Type B pancreatic cell (in vitro differentiated cells): ENCODE measurements at regions not wholly inside any gene's neighbourhood (a gene's known extent, or its start where the extent isn't known, plus 50 kb on each side); places are given as distances from the start of the nearest gene placed in this dataset.

Source experiments
- DNase-seq: peaks from one replicate; pipeline ENCODE4 v3.0.0; 2021; ENCODE audit warnings: mixed read lengths; ENCODE audit not compliant: unreplicated experiment; ENCODE audit errors: extremely low spot score
- H3K27ac Mint-ChIP-seq: 2 replicates; pipeline ENCODE4 v1.8.0; 2021; ENCODE audit warnings: mild to moderate bottlenecking, mixed read lengths
- H3K27me3 Mint-ChIP-seq: 2 replicates; pipeline ENCODE4 v1.8.0; 2021; ENCODE audit warnings: mixed read lengths
- H3K36me3 Mint-ChIP-seq: 2 replicates; pipeline ENCODE4 v1.8.0; 2021; ENCODE audit warnings: mixed read lengths
- H3K4me1 Mint-ChIP-seq: one replicate; pipeline ENCODE4 v1.8.0; 2021; ENCODE audit warnings: mixed read lengths; ENCODE audit not compliant: unreplicated experiment
- H3K4me3 Mint-ChIP-seq: 2 replicates; pipeline ENCODE4 v1.8.0; 2021; ENCODE audit warnings: mild to moderate bottlenecking, mixed read lengths
- H3K9me3 Mint-ChIP-seq: 2 replicates; pipeline ENCODE4 v1.8.0; 2021; ENCODE audit warnings: mixed read lengths
- TF ChIP-seq, protein P1 (sequence below): fragments of 200-600 bp; sonication (generic); conservative IDR thresholded peaks from 2 replicates; pipeline ENCODE4 v1.5.0; 2021; ENCODE audit warnings: antibody characterized with exemption, mild to moderate bottlenecking

DNA sequence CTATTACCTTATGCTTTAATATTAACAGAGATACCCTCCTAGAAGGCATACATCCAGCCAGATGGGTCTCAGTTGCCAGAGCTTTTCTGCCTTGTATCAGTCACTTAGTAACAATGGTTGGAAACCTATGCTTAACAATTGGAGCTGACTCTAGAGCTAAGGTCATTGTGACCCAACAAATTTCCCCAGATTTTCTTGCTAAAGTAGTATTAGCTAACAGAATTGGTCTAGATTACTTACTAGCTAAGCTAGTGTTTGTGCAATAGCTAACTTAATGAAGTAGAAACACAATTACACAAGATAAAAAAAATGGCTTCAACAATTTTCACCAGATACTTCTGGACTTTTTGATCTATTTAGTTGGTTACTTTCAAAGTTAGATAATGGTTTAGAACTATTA is 236.9 kb downstream of the NSUN3 start:
- DNase-seq, result no peak
- TF ChIP-seq, protein P1, sequence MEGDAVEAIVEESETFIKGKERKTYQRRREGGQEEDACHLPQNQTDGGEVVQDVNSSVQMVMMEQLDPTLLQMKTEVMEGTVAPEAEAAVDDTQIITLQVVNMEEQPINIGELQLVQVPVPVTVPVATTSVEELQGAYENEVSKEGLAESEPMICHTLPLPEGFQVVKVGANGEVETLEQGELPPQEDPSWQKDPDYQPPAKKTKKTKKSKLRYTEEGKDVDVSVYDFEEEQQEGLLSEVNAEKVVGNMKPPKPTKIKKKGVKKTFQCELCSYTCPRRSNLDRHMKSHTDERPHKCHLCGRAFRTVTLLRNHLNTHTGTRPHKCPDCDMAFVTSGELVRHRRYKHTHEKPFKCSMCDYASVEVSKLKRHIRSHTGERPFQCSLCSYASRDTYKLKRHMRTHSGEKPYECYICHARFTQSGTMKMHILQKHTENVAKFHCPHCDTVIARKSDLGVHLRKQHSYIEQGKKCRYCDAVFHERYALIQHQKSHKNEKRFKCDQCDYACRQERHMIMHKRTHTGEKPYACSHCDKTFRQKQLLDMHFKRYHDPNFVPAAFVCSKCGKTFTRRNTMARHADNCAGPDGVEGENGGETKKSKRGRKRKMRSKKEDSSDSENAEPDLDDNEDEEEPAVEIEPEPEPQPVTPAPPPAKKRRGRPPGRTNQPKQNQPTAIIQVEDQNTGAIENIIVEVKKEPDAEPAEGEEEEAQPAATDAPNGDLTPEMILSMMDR, result no peak
- Mint-ChIP-seq H3K27ac (no peak overlapping the region), H3K9me3 (no peaks in the 10 kb centered on the region), H3K4me1 (peaks cover 4% of the 10 kb centered on the region), H3K36me3 (no peaks in the 10 kb centered on the region), H3K4me3 (no peak overlapping the region), H3K27me3 (peaks cover 19% of the 10 kb centered on the region)

- H3K27ac Mint-ChIP-seq, result no peak overlapping the region
- H3K4me1 Mint-ChIP-seq, result peaks cover 13% of the 10 kb centered on the region
- no peak for DNase-seq
- TF ChIP-seq, protein P1, result no peak
- no peaks in the 10 kb centered on the region for H3K36me3 Mint-ChIP-seq
- H3K4me3 Mint-ChIP-seq, result no peak overlapping the region
- no peaks in the 10 kb centered on the region for H3K9me3 Mint-ChIP-seq
- H3K27me3 Mint-ChIP-seq, result peaks cover 17% of the 10 kb centered on the region
These were observed 238.5 kb downstream of the NSUN3 start for GRCh38 chr3:94301366-94301765.

DNA sequence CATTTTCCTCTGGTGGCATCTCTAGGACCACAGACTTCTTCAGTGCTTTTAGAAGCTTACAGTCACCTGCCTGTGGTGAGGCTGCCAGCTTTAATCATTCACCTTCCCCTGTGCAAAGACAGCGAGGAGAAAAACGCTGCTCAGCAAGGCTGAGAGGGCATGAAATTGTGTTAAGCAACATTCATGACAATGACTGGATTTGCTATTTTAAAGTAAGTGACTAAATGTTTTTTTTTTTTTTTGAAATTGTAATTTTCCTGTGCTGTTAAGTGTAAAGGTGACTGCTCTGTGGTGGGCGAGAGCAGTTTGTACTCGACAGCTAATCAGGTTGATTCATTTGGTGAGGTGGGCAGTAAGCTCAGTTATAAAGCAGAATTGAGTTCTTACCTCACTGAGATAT is 240.4 kb downstream of the NSUN3 start:
- DNase-seq, result no peak
- Mint-ChIP-seq H3K4me3 (no peak overlapping the region), H3K27ac (no peak overlapping the region), H3K36me3 (no peaks in the 10 kb centered on the region), H3K4me1 (peaks cover 14% of the 10 kb centered on the region), H3K9me3 (no peaks in the 10 kb centered on the region), H3K27me3 (peaks cover 12% of the 10 kb centered on the region)
- TF ChIP-seq, protein P1, result no peak

DNA sequence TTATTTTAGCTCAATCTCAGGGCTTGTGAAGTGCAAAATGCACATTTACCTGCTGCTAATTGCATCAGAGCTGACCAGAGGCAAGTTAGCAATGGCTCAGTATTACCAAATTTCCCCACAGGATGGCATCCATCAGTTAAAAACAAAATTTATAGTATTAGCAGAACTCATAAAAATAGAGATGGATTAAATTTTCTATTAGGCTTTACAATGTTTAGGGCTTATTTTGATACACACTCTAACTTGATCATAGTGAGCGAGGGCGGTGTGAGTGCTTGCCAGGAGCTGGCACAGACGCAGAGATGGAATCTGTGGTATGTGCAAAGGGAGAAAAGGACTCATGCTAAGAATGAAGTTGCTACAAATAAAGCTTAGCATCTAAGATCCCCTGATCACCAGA is 241.0 kb downstream of the NSUN3 start:
- H3K36me3 Mint-ChIP-seq, result no peaks in the 10 kb centered on the region
- H3K27me3 Mint-ChIP-seq, result peaks cover 12% of the 10 kb centered on the region
- TF ChIP-seq, protein P1, result peak; percentile 58
- no peaks in the 10 kb centered on the region for H3K9me3 Mint-ChIP-seq
- DNase-seq, result no peak
- H3K4me3 Mint-ChIP-seq, result no peak overlapping the region
- peaks cover 14% of the 10 kb centered on the region for H3K4me1 Mint-ChIP-seq
- H3K27ac Mint-ChIP-seq, result no peak overlapping the region

DNA sequence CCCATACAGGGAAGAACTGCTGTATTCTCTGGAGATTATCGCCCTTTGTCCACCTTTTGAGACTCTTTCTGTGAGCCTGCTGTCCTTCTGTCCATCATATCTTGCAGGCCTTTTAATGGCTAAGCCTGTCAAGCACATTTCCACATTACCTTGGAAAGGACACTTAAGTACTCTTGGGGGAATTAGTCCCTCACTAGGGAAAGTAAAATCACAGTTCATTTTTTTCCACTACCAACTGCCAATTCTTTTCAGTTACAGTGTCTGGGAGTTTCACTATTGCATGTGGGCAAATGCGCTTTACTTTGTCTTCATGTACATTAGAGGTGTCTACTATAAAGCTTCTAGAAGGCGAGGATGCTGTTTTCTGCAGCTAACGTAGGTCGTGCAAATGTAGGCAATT is 242.1 kb downstream of the NSUN3 start:
- Mint-ChIP-seq H3K27me3 (peaks cover 12% of the 10 kb centered on the region), H3K36me3 (no peaks in the 10 kb centered on the region), H3K4me1 (peaks cover 14% of the 10 kb centered on the region), H3K4me3 (no peak overlapping the region), H3K27ac (no peak overlapping the region), H3K9me3 (no peaks in the 10 kb centered on the region)
- TF ChIP-seq, protein P1, result no peak
- DNase-seq, result no peak
